ENCODE measurements at regions not wholly inside any gene's neighbourhood (a gene's known extent, or its start where the extent isn't known, plus 50 kb on each side); places are given as distances from the start of the nearest gene placed in this dataset.

GRCh38 chr2:16962505-16962904, 296.9 kb upstream of the CYRIA start:
- no peaks in the 10 kb centered on the region for H3K79me2 ChIP-seq (ENCODE audit: insufficient read depth, low read length)
- H3K27me3 ChIP-seq (ENCODE audit: insufficient read depth, low read length) = no peaks in the 10 kb centered on the region
- no peak overlapping the region for H2BK15ac ChIP-seq (ENCODE audit: low read depth, low read length)
- no peaks in the 10 kb centered on the region for H3K4me1 ChIP-seq (ENCODE audit: insufficient read depth, low read length)
- H3K18ac ChIP-seq (ENCODE audit: insufficient read length, low read depth, low read length) = no peak overlapping the region
- no peaks in the 10 kb centered on the region for H3K23me2 ChIP-seq (ENCODE audit: insufficient read length, low read depth, low read length, poor library complexity, severe bottlenecking)
- no peaks in the 10 kb centered on the region for H3K27me3 Mint-ChIP-seq (ENCODE audit: low read depth)
- H2BK12ac ChIP-seq (ENCODE audit: insufficient read length, low read depth, low read length) = no peak overlapping the region
- no peak overlapping the region for H2BK5ac ChIP-seq (ENCODE audit: insufficient read length, low read length)
- no peak overlapping the region for H3K56ac ChIP-seq (ENCODE audit: insufficient read length, low read depth, low read length)
- H3K36me3 Mint-ChIP-seq (ENCODE audit: insufficient read depth in 1 of 3, low read depth in 3 of 3) = no peaks in the 10 kb centered on the region
- WGBS (ENCODE audit: extremely low coverage, insufficient read length, low lambda C conversion rate) = no CpG with 5 or more reads among the region's 1 CpG
- no peak overlapping the region for H2BK120ac ChIP-seq (ENCODE audit: low read depth, low read length, poor library complexity, severe bottlenecking)
- no peaks in the 10 kb centered on the region; a peak in 1 of 5 replicates for H3K9me3 Mint-ChIP-seq
- no peak overlapping the region for H4K8ac ChIP-seq (replicated peaks; ENCODE audit: insufficient read length, low read depth, low read length)
- no peak overlapping the region for H2BK20ac ChIP-seq (ENCODE audit: low read depth, low read length, poor library complexity, severe bottlenecking)
- H3K27ac ChIP-seq (ENCODE audit: insufficient read length, low read depth, low read length) = no peak overlapping the region
- no peak overlapping the region for H3K14ac ChIP-seq (ENCODE audit: insufficient read depth, low read length)
- no peak overlapping the region for H3K4ac ChIP-seq (ENCODE audit: low read depth, low read length)
- no peak overlapping the region for H3K4me3 Mint-ChIP-seq
- H3K4me1 Mint-ChIP-seq = no peaks in the 10 kb centered on the region
- H3K4me2 ChIP-seq (ENCODE audit: insufficient read depth, insufficient read length, low read length) = no peak overlapping the region
- no peak overlapping the region for H3K9ac ChIP-seq (ENCODE audit: extremely low read depth, insufficient read length, low read length)
- H3K9me3 ChIP-seq (ENCODE audit: control insufficient read depth, low read depth, low read length) = no peaks in the 10 kb centered on the region
- no peak overlapping the region for H2AFZ ChIP-seq (ENCODE audit: low read length)
- no peak overlapping the region for H3K27ac Mint-ChIP-seq
- H3T11ph ChIP-seq (ENCODE audit: low read length) = no peak overlapping the region
- no peak overlapping the region for H3K23ac ChIP-seq (ENCODE audit: insufficient read length, low read depth, low read length)
- DNase-seq = no peak
- H4K91ac ChIP-seq (ENCODE audit: insufficient read length, low read depth, low read length) = no peak overlapping the region
- H2AK5ac ChIP-seq (ENCODE audit: insufficient read length, low read length) = no peak overlapping the region
- H4K5ac ChIP-seq (ENCODE audit: insufficient read length, low read depth, low read length) = no peak overlapping the region
- H3K79me1 ChIP-seq (ENCODE audit: insufficient read depth, low read depth, low read length, poor library complexity, severe bottlenecking) = no peaks in the 10 kb centered on the region
- no peaks in the 10 kb centered on the region for H4K20me1 ChIP-seq (ENCODE audit: control insufficient read depth, insufficient read depth, insufficient read length)
- no peak for TF ChIP-seq CTCF (conservative IDR thresholded peaks at IDR 0.05)

Data from H9 (cell line).